ENCODE measurements at regions not wholly inside any gene's neighbourhood (a gene's known extent, or its start where the extent isn't known, plus 50 kb on each side); places are given as distances from the start of the nearest gene placed in this dataset.

DNA sequence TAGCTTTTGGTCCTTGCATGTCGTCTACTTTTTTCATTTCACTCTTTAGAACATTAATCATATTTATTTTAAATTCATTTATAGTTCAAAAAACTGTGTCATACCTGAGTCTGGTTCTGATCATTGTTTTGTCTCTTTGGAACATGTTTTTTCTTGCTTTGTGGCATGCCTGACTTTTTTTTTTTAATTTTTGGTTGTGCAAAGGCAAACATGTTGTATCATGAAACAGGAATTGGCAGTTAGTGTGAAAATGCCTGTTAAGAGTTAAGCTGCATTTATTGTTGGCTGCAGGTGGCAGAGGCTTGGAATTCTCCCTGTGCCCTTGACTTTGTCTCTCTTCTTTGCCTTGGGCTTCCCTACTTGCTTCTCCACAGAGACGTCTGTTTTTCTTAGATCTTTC, 525.0 kb upstream of the ADARB2 start:
- no peak for DNase-seq (ENCODE audit: low spot score)

DNA sequence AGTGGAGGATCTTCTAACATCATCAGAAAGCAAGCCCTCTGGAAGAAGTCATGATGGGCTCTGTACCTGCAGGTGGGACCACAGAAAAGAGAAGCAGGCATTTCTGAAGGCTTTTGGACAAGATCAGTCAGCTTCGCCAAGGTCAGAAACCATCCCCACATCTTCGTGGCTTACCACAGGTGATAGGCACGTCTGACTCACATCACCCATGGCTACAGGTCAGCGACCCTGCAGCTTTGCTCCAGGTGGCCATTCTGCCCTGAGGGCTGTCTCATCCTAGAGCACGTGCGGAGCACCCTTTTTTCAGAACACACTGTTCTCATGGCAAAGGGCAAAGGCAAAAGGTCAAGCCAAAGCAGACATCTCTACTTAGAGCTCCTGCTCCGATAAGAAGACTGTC, 518.9 kb upstream of the ADARB2 start:
- no peak for DNase-seq (ENCODE audit: low spot score)

DNA sequence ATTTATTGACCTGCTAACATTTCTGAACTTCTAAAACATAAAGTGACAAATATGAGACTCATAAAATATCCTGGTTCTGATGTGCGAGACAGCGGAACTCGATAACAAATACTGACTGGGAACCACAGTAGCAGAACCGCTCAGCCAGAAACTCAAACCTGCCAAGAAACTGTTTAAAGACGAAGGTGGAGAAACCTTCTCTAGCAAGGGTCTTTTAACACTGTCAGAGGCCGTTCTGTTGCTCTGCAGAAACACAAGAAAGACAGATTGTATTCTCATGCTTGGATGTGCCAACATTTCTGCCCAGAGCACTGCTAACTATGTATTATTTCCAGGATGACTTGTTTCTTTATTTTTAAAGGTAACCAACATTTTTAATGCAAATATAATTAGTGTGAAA, 514.8 kb upstream of the ADARB2 start:
- DNase-seq (ENCODE audit: low spot score): no peak

DNA sequence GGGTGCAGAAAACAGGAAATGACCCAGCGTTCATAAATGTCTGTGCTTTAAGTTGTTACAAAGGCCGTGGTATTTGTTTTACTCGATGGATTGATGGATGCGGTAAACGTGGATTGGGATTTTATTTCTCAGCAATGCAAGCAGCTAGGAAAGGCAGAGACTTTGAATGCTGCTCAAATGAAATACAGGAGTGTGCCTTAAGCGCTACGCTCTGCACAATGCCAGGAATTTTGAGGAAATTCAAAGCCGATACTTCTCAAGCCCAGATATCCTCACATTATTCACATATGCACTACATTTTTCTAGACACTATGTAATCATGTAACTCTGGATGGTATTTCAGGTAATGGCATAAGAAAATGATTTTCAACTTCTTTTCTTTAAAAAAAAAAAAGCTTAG, 514.3 kb upstream of the ADARB2 start:
- no peak for DNase-seq (ENCODE audit: low spot score)

DNA sequence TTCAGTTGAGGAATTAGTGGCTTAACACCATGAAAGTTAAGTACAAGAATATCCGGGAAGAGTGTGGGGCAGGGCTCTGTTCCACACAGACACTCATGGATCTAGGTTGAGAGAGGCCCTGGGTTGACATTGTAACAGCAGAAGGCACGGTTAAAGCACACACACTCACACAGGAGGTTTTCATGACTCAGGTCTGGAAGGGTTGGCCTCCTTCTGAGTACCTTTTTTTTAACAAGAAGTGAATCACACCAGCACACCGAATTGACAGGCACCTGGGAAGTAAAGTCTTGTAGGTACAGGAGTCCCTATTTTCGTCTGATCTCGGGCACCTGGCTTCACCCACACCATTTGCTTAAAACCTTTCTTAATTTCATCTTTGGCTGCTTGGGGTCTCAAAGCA, 509.4 kb upstream of the ADARB2 start:
- DNase-seq (ENCODE audit: low spot score): no peak

DNA sequence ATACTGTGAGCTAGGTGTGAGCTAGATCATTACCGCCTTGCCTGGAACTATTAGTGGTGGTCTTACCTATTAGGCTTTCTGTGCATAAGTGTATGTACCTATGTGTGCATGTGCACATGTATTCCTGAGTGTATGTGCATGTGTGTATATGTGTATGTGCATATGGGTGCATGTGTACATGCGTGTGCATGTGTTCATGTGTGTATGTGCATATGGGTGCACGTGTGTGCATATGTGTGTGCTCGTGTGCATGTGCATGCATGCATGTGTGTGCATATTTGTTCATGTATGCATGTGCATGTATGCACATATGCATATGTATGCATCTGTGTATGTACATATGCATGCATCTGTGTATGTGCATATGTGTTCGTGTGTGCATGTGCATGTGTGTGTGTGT, 508.3 kb upstream of the ADARB2 start:
- no peak for DNase-seq (ENCODE audit: low spot score)

DNA sequence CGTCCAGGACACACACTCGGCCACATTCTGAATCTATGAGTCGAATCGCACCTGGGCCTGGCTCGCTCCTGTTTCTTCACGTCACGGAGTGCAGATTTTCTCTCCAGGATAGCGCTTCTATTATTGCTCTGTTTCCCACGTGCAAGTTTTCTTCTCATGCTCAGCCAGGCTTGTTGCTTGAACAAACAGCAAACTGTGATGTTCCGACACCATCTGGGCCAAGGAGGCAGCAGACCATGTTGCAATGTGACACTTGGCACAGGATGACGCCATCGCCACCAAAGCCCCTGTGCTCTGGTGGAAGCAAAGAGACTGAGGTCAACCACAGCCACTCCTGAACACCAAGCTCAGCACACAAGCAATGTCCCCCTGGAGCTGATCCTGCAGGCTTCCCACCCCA, 507.1 kb upstream of the ADARB2 start:
- no peak for DNase-seq (ENCODE audit: low spot score)

DNA sequence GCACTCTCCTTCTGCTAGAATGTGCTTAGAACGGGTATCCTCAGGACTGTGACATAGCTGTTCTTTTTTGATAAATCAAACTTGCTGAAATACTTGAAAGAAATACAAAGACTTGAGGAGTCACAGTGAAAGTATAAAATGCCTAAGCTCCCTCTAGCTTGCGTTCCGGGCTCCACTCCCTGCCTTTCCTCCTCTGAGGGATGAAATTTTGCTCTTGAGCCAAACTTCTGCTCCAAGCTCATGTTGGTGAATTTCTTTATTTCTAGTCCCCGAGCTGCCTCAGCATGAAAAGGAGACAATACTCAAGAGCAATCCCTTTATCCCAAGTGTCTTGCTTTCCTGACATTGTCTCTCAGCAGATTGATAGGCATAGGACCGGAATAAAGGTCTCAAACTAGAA, 499.6 kb upstream of the ADARB2 start:
- DNase-seq (ENCODE audit: low spot score): no peak

DNA sequence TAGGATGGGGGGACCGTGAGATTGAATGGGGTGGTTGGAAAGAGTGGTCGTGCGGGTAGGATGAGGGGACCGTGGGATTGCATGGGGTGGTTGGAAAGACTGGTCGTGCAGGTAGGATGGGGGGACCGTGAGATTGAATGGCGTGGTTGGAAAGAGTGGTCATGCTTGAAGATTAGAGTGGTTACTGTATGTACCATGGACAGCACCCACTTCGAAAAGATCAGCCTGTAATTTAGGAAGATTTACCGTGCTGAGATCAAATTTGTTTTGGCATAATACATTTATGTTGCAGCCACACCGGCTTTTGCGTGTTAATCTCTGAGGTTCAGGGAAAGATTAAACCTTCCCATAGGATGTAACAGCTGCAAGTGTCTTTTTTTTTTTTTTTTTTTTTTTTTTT, 495.2 kb upstream of the ADARB2 start:
- DNase-seq (ENCODE audit: low spot score): no peak

DNA sequence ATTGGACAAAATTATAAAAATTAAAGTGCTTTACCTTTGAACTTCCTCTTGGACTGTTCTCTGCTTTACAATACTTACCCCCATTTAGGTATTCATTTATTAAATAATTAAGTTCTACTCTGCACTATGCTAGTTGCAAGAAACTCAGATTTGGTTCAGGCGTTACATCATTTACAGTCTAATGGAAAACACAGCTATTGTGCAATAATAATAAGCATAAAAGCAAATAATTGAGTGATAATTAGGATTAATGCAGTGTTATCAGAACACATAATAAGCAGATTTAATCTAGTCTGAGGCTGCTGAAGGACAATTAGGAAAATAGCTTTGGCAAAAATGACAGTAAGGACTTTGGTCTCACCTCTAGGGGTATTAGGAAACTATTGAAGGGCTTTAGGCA, 493.2 kb upstream of the ADARB2 start:
- no peak for DNase-seq (ENCODE audit: low spot score)

DNA sequence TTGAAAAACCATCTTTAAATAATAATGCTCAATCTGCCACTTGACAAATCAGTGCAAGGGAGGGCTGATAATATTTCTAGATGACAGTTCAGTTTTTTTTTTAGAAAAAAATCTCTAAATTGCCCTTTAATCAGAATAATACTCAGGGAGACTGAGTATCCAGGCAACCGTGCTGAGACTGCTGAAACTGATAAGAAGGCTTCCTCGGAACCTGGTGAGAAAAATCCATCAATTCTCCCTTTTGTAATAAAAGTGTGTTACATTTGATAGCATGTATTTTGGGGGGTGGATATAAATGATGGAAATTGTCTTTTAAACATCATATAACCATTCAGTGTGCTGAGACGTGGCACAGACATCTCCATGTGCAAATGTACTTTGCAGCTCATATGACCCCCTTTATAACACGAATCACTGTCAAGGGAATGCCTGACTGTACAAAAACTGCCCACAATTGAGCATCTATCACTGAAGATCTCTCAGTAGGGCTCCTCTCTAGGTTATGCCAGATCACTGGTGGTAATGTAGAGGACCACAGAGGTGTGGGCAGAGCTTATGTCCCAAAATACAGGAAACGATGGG, 491.1 kb upstream of the ADARB2 start:
- DNase-seq (ENCODE audit: low spot score): no peak

DNA sequence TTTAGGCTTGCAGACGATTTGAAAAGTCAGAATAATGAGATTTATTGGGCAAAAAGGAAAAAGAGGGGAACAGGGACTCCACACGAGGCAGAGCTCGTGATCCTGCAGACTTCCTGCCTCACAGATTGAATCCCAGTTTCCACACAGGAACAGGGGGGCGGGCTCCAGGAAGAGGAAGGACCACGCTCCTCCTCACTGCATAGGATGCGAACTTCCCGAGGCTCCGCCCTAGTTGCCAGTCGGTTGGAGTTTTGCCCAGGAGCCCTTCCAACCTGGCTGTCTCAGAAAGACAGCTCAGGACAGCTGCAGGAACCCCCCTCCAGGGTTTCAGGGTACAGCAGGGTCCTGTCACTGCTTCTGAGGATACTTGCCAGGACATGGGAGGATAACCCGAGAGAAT, 488.3 kb upstream of the ADARB2 start:
- no peak for DNase-seq (ENCODE audit: low spot score)

DNA sequence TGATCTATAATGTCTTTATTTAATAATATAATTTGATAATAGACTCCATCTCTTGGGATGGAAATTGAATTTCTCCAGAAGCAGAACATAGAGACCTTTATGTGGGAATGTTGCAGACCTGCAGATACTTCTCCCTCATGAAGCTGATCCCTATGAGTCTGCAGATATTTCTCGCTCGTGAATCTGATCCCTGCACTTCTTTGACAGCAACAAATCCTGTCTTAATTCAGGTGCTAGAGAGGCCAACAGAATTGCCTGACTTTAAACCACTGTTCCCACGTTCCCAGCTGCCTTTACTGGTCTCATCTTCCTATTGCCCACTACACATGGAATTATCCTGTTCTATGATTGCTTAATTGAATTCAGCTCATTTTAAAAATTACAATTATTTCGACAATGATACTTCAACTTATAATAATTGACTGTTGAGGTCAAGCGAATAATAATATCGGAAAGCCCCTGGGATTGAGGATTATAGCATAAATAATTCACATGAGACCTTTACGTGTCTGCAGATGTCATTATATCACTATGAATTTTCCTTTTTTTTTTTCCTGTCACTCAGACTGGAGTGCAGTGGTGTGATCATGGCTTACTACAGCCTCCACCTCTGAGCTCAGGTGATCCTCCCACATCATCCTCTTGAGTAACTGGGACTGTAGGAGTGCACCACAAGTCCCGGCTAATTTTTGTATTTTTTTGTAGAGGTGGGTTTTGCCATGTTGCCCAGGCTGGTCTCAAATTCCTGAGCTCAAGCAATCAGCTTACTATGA, 486.4 kb upstream of the ADARB2 start:
- no peak for DNase-seq (ENCODE audit: low spot score)

DNA sequence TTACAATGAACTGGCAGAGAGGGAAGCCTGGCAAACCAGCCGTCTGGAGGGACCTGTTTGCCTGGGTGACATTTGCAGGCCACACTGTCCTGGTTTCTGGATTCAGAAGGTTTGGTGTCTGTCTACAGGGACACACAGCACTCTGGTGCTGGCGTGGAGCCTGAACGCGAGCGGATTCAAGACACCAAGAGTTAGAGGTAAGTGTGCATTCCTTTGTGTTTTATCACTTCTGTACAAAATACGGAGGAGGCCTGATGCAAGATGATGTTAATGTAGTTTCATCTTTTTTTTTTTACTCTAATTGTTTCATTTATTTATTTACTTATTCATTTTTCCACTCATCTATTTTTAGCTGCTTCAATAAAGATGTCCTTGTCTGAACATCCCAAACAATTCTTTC, 485.3 kb upstream of the ADARB2 start:
- no peak for DNase-seq (ENCODE audit: low spot score)

DNA sequence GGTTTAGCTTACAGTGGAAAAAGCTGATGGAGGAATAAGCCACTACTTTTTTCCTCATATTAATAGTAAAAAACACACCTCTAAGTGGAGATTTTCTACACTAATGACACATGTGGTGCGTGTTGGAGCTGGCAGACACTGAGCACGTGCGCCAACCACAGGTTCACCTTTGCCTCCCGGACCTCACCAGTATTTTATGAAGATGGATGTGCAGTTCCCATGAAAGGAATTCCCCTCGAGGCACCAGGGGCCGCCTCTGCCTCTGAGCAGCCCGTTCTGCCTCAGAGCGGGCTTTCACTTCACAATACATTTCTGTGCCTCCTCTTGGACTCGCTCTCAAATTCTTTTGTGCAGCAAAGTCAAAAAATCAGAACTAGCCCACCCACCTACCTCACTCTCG, 477.5 kb upstream of the ADARB2 start:
- no peak for DNase-seq (ENCODE audit: low spot score)

DNA sequence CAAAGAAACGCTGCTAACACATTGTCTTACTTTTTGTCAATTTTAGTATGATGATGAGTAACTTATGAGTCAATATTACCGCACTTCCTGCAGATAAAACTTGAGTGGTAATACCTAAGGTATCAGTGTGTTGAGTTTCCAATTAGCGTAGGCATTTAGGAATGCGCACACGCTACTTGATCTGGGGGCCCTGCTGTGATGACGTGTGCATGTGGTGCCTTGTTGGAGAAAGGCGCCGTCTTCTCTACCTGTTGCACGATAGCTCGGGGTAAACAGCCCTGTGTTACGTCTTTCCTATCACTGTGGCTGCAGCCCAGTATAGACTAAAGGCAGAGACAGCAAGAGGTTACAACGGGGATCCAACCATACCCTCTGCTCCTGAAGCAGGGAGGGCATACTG, 476.8 kb upstream of the ADARB2 start:
- no peak for DNase-seq (ENCODE audit: low spot score)

DNA sequence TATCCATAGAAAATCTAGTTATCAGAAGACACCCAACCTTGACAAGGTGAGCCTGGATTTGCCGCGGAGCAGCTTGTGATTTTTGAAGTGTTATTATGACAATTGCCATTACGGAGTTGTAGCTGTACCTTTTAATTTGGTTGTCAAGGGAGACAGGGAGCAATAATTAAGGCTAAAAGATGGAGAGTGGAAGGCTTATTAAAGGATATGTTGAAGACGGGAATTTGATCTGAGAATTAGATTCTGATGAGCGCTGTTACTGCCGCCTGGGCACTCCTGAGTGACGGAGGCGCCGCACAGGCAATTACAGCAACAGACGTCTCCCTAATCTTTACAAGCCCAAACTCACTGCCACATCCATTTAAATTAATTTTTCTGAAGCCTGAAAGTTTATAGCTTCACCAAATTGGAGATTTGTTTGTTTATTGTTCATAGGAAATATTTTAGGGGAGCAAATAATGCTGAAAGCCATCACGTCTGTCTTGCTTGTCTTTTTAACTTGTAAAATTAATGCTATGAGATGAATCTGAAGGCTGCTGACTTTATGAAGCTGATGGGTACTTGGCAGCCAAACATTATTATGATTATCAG, 475.0 kb upstream of the ADARB2 start:
- peak; percentile 20 for DNase-seq (ENCODE audit: low spot score)

DNA sequence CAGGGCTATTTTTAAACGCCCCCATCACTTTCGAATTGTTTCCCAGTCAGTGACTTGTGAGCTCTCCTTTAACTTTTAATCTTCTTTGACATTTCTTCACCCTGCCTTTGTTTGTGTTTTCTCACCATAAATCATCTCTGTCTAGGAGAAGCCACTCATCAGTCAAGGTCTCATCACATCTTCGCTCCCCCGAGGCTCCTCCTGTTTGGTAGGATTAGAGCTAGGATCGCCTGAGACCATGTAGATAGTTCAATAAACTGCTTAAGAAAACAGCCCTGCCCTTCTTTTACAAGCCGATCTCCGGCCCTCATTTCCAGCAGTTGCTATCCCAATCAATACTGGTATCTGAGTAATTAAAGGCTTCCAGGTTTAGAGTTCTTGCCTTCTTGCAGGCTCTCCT, 472.8 kb upstream of the ADARB2 start:
- DNase-seq (ENCODE audit: low spot score): no peak

DNA sequence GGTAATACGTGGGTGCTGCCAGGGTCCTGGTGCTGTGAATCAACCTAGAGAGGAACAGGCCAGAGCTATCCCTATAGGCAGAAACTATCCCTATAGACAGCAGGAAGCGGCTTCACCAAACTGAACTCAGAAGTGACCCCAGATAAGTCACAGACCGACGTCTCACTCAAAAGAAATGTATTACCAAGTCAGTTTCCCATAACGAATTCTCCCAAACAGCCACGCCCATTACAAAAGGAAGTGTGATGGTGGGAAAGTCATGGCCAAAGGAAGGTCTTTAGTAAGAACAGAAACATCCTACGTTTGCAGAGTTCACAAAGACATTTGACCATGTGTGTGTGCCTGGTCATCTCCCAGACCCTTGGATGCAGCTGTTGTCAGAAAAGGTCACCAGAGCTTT, 470.8 kb upstream of the ADARB2 start:
- DNase-seq (ENCODE audit: low spot score): no peak

DNA sequence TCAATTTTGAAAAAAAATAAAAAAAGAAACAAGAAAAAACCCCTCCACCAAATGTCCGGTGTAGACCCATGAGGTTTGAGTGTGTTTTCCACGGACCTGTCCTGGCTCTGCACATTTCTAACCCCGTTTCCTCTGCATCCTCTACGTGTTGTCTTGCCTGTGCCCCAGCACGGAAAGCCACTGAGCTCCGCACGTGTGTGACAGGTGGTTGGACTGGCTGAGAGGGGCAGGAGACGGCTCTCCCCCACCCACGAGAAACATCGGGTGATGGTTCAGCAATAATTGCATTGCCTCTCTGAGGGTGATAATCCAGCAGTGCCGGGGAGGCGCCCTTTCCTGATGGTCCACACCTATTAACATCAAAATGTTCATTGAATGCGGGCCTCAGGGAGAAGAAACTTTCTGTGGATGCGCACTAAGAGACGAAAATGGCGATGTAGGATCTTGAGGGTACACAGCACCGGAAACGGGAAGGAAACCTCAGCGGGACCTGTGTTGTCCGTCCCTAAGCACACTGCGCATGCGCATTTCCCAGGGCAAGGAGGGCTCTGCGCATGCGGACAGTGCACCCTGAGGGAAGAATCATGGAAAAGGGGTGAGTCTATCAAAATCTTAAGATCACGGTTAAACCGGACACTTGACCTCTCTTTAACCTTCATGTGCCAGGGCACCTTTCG, 470.1 kb upstream of the ADARB2 start:
- no peak for DNase-seq (ENCODE audit: low spot score)

DNA sequence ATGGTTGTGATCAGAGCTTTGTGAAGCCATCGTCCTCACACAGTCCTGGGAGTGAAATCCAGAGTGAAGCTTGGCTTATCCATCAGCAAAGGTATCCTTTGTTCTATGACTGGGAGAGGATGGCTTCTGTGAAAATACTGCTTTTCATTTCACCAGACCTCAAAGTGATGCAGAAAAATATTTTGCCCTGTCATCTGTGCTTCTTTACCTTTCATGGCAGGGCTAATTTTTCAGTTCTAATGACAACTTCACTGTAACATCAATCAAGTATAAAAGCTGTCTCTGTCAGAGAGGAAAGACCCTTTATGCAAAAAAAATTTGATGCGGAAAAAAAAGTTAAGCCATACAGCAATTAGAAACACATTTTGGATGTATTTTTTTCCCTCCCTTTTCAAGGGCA, 468.1 kb upstream of the ADARB2 start:
- no peak for DNase-seq (ENCODE audit: low spot score)

DNA sequence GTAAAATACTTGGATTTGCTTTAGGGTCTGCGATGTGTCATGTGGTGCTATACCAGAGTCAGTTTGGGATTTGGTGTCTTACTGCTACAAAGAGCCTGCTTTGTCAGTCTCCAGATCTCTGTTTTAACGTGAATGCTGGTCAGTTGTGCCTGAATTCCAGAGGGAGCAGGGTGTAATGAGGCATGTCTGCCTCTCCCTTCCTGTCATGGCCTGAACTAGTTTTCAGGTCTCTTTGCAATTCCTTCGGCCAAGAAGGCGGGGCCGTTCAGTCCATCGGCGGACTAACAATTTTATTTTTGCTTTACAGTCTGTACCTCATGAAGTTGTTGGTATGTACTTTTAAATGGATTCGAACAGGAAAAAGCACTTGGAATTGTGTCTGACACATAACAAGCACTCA, 465.1 kb upstream of the ADARB2 start:
- no peak for DNase-seq (ENCODE audit: low spot score)

DNA sequence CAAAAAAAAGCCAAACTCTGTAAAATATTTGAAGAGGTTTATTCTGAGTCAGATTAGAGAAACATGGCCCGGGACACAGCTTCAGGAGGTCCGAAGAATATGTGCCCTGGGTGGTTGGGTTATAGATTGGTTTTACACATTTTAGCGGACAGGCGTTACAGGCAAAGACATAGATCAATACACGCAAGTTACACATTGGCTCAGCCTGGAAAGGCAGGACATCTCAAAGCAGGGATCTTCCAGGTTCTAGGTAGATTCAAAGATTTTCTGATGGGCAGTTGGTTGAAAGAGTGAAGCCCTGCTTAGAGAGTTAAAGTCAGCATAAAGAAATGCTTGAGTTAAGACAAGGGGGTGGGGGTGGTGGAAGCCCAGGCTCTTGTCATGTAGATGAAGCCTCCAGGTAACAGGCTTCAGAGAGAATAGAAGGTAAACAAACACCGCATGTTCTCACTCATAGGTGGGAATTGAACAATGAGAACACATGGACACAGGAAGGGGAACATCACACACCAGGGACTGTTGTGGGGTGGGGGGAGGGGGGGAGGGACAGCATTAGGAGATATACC, 464.3 kb upstream of the ADARB2 start:
- no peak for DNase-seq (ENCODE audit: low spot score)

All from SK-N-DZ (cell line).